Muscle of back (tissue), 3 donors: ENCODE measurements at regions not wholly inside any gene's neighbourhood (a gene's known extent, or its start where the extent isn't known, plus 50 kb on each side); places are given as distances from the start of the nearest gene placed in this dataset.

ENCODE experiments used
- DNase-seq, 3 donors: peaks; one replicate each; pipeline versions ENCODE4 v3.0.0 to v3.0.0-alpha.2; 2013

GRCh38 chr4:178412455-178412854, 970.2 kb upstream of the AGA start:
- no peak for DNase-seq

- DNase-seq = no peak
Measured at GRCh38 chr4:178414042-178414441, 971.8 kb upstream of the AGA start.

- no peak for DNase-seq
Measured at GRCh38 chr4:178414881-178415446, 972.7 kb upstream of the AGA start.

GRCh38 chr4:178415925-178416324, 973.7 kb upstream of the AGA start:
- DNase-seq = no peak

GRCh38 chr4:178423366-178423765, 981.1 kb upstream of the AGA start:
- peak in 1 of 3 donors; percentile 3 for DNase-seq

- DNase-seq = no peak
Measured at GRCh38 chr4:178426871-178427270, 984.6 kb upstream of the AGA start.

GRCh38 chr4:178427663-178428062, 985.4 kb upstream of the AGA start:
- no peak for DNase-seq

GRCh38 chr4:178448372-178449035, 1006.3 kb upstream of the AGA start:
- no peak for DNase-seq

GRCh38 chr4:178450614-178451013, 1008.4 kb upstream of the AGA start:
- DNase-seq = no peak

- DNase-seq = no peak
Measured at GRCh38 chr4:178453057-178453456, 1010.8 kb upstream of the AGA start.

- DNase-seq = no peak
Measured at GRCh38 chr4:178457286-178457685, 1015.0 kb upstream of the AGA start.

- DNase-seq = no peak
Measured at GRCh38 chr4:178462710-178463109, 1020.5 kb upstream of the AGA start.

- no peak for DNase-seq
Measured at GRCh38 chr4:178463747-178464146, 1021.5 kb upstream of the AGA start.

- peak in 1 of 3 donors; percentile 26 for DNase-seq
Measured at GRCh38 chr4:178470996-178471784, 1029.0 kb upstream of the AGA start.

GRCh38 chr4:178471994-178472393, 1029.8 kb upstream of the AGA start:
- no peak for DNase-seq

- DNase-seq = peak; percentile 64 to 86 (median 65)
Measured at GRCh38 chr4:178480105-178480504, 1037.9 kb upstream of the AGA start.

GRCh38 chr4:178480881-178481280, 1038.6 kb upstream of the AGA start:
- peak; percentile 43 to 67 (median 46) for DNase-seq

- no peak for DNase-seq
Measured at GRCh38 chr4:178481564-178481963, 1039.3 kb upstream of the AGA start.

- no peak for DNase-seq
Measured at GRCh38 chr4:178523038-178523437, 1080.8 kb upstream of the AGA start.

- no peak for DNase-seq
Measured at GRCh38 chr4:178535939-178536579, 1093.8 kb upstream of the AGA start.

- no peak for DNase-seq
Measured at GRCh38 chr4:178553201-178553600, 1111.0 kb upstream of the AGA start.

GRCh38 chr4:178554352-178554751, 1112.1 kb upstream of the AGA start:
- DNase-seq = no peak

GRCh38 chr4:178556796-178557195, 1114.6 kb upstream of the AGA start:
- DNase-seq = no peak
